H1 (cell line): ENCODE measurements at regions not wholly inside any gene's neighbourhood (a gene's known extent, or its start where the extent isn't known, plus 50 kb on each side); places are given as distances from the start of the nearest gene placed in this dataset.

Experiments
- CTCF ChIA-PET: fragments of 300-600 bp; sonication (Branson Sonifier 250); formaldehyde crosslinking; loops from one replicate; lab custom pipeline; 2021; ENCODE audit not compliant: partially characterized antibody; lab: Charles Lee
- POLR2A ChIA-PET: fragments of 300-600 bp; sonication (Branson Sonifier 250); formaldehyde crosslinking; loops from one replicate; lab custom pipeline; 2021; ENCODE audit warnings: inconsistent platforms; ENCODE audit not compliant: partially characterized antibody; lab: Charles Lee
- DNase-seq, 2 experiments: peaks; one replicate each; pipeline versions ENCODE4 v3.0.0 to v3.0.0-alpha.2; 2010 to 2022; ENCODE audit warnings: low spot score in 2 of 2, low read depth in 1 of 2, mixed read lengths in 1 of 2
- FAIRE-seq: peaks from 2 replicates; lab custom pipeline; 2011; peaks lifted over from hg19 to GRCh38; lab: Jason Lieb, UNC
- H2AFZ ChIP-seq: 2 replicates; pipeline ENCODE4 v1.8.1; 2012; ENCODE audit warnings: low read length, inconsistent platforms
- H2AK5ac ChIP-seq: 2 replicates; pipeline ENCODE4 v1.6.1; 2013; ENCODE audit warnings: low read depth, low read length
- H2BK120ac ChIP-seq: replicated peaks from 2 replicates; pipeline ENCODE3; 2013; ENCODE audit warnings: low read depth, low read length, inconsistent platforms
- H2BK12ac ChIP-seq: 2 replicates; pipeline ENCODE4 v1.6.1; 2013; ENCODE audit warnings: low read depth, low read length
- H2BK15ac ChIP-seq: 2 replicates; pipeline ENCODE4 v1.6.1; 2013; ENCODE audit warnings: low read length
- H2BK20ac ChIP-seq: 2 replicates; pipeline ENCODE4 v1.6.1; 2013; ENCODE audit warnings: low read length
- H2BK5ac ChIP-seq: 2 replicates; pipeline ENCODE4 v1.6.1; 2013; ENCODE audit warnings: low read depth, low read length
- H3K14ac ChIP-seq: 2 replicates; pipeline ENCODE4 v1.6.1; 2013; ENCODE audit warnings: inconsistent platforms; ENCODE audit not compliant: insufficient read length
- H3K18ac ChIP-seq: 2 replicates; pipeline ENCODE4 v1.6.1; 2013; ENCODE audit warnings: low read length; ENCODE audit errors: extremely low read depth
- H3K23ac ChIP-seq: 2 replicates; pipeline ENCODE4 v1.6.1; 2013; ENCODE audit warnings: inconsistent platforms; ENCODE audit not compliant: insufficient read length
- H3K23me2 ChIP-seq: 2 replicates; pipeline ENCODE4 v1.6.1; 2013; ENCODE audit warnings: low read depth, low read length
- H3K27ac ChIP-seq: 2 replicates; pipeline ENCODE4 v1.6.1; 2011; ENCODE audit warnings: low read depth, low read length, inconsistent platforms
- H3K27me3 ChIP-seq, 4 experiments: replicated peaks in 1 of 4; 1 replicate in 1 of 4; 2 replicates in 3 of 4; pipeline versions ENCODE4 v1.6.1 to v1.8.1; 2011 to 2013; ENCODE audit warnings: low read length in 3 of 4, mild to moderate bottlenecking in 3 of 4, inconsistent platforms in 2 of 4, mixed read lengths in 2 of 4, moderate library complexity in 1 of 4; ENCODE audit not compliant: control insufficient read depth in 3 of 4, insufficient read depth in 3 of 4; ENCODE audit errors: extremely low read depth in 1 of 4
- H3K36me3 ChIP-seq, 4 experiments: 2 replicates each; pipeline versions ENCODE4 v1.6.1 to v1.8.1; 2011 to 2013; ENCODE audit warnings: mild to moderate bottlenecking in 4 of 4, low read length in 3 of 4, moderate library complexity in 2 of 4, control low read depth in 1 of 4, inconsistent platforms in 1 of 4; ENCODE audit not compliant: insufficient read depth in 4 of 4, control insufficient read depth in 2 of 4
- H3K4ac ChIP-seq: replicated peaks from 2 replicates; pipeline ENCODE3; 2013; ENCODE audit warnings: low read length, low read depth, mixed read lengths, inconsistent platforms; ENCODE audit not compliant: insufficient read length
- H3K4me1 ChIP-seq, 4 experiments: replicated peaks in 1 of 4; 1 replicate in 1 of 4; 2 replicates in 3 of 4; pipeline versions ENCODE4 v1.6.1 to v1.8.1; 2011 to 2013; ENCODE audit warnings: low read length in 3 of 4, inconsistent platforms in 2 of 4, mixed read lengths in 1 of 4; ENCODE audit not compliant: insufficient read depth in 4 of 4, control insufficient read depth in 3 of 4
- H3K4me2 ChIP-seq, 2 experiments: 2 replicates each; pipeline versions ENCODE4 v1.6.1 to v1.8.1; 2011 to 2013; ENCODE audit warnings: low read depth in 2 of 2, low read length in 2 of 2, control low read depth in 1 of 2, inconsistent platforms in 1 of 2, mild to moderate bottlenecking in 1 of 2; ENCODE audit not compliant: insufficient read depth in 1 of 2
- H3K4me3 ChIP-seq, 4 experiments: fragments of 200-600, 300-600 bp in 1 of 4; sonication (generic), shearing (Covaris generic), sonication (Bioruptor Twin) in 1 of 4; 2 replicates each; pipeline versions ENCODE4 v1.5.1 to v1.8.1; 2011 to 2016; ENCODE audit warnings: low read length in 4 of 4, low read depth in 3 of 4, control low read depth in 2 of 4, inconsistent platforms in 2 of 4, mild to moderate bottlenecking in 2 of 4, mixed read lengths in 1 of 4, moderate library complexity in 1 of 4; ENCODE audit not compliant: insufficient read depth in 2 of 4; ENCODE audit errors: extremely low read depth in 1 of 4
- H3K56ac ChIP-seq: replicated peaks from 2 replicates; pipeline ENCODE3; 2013; ENCODE audit warnings: low read depth, mild to moderate bottlenecking, mixed read lengths, low read length, inconsistent platforms; ENCODE audit not compliant: insufficient read length
- H3K79me1 ChIP-seq: 2 replicates; pipeline ENCODE4 v1.6.1; 2013; ENCODE audit warnings: low read depth, low read length, control low read depth
- H3K79me2 ChIP-seq, 2 experiments: 2 replicates each; pipeline versions ENCODE4 v1.6.1 to v1.8.1; 2012 to 2013; ENCODE audit warnings: low read length in 2 of 2, mild to moderate bottlenecking in 2 of 2, inconsistent platforms in 1 of 2; ENCODE audit not compliant: insufficient read depth in 2 of 2, control insufficient read depth in 1 of 2
- H3K9ac ChIP-seq, 4 experiments: replicated peaks in 1 of 4; 1 replicate in 1 of 4; 2 replicates in 3 of 4; pipeline versions ENCODE4 v1.6.1 to v1.8.1; 2011 to 2013; ENCODE audit warnings: low read depth in 3 of 4, low read length in 3 of 4, control low read depth in 2 of 4, mild to moderate bottlenecking in 2 of 4, moderate library complexity in 2 of 4, inconsistent platforms in 1 of 4; ENCODE audit errors: extremely low read depth in 1 of 4
- H3K9me3 ChIP-seq, 2 experiments: 2 replicates each; pipeline versions ENCODE4 v1.6.1 to v1.8.1; 2012 to 2013; ENCODE audit warnings: mild to moderate bottlenecking in 2 of 2, moderate library complexity in 2 of 2, control low read depth in 1 of 2, inconsistent platforms in 1 of 2, low read depth in 1 of 2, low read length in 1 of 2, mixed read lengths in 1 of 2; ENCODE audit not compliant: insufficient read depth in 2 of 2
- H4K20me1 ChIP-seq, 2 experiments: replicated peaks in 1 of 2; 2 replicates each; pipeline versions ENCODE3 to v1.8.1; 2011 to 2013; ENCODE audit warnings: inconsistent platforms in 2 of 2, low read length in 2 of 2, mild to moderate bottlenecking in 1 of 2; ENCODE audit not compliant: insufficient read depth in 2 of 2, control insufficient read depth in 1 of 2
- H4K5ac ChIP-seq: 2 replicates; pipeline ENCODE4 v1.6.1; 2013; ENCODE audit warnings: low read length, low read depth, mixed read lengths, inconsistent platforms; ENCODE audit not compliant: insufficient read length
- H4K8ac ChIP-seq: 2 replicates; pipeline ENCODE4 v1.8.0; 2013; ENCODE audit warnings: mild to moderate bottlenecking, moderate library complexity, low read length, inconsistent platforms; ENCODE audit not compliant: insufficient read depth; ENCODE audit errors: extremely low read depth
- H4K91ac ChIP-seq: replicated peaks from 2 replicates; pipeline ENCODE3; 2013; ENCODE audit warnings: low read length, mixed read lengths, inconsistent platforms; ENCODE audit not compliant: insufficient read length
- ASH2L ChIP-seq: fragments of 200-600, 300-600 bp; sonication (generic); IDR thresholded peaks from one replicate; pipeline ENCODE4 v1.7.1; 2017; ENCODE audit warnings: low read length
- CBX8 ChIP-seq: fragments of 300-800, 300-1000 bp; sonication (generic); IDR thresholded peaks from 2 replicates; pipeline ENCODE4 v1.7.1; 2016; ENCODE audit warnings: low read depth, low read length, borderline replicate concordance
- GTF2F1 ChIP-seq: IDR thresholded peaks from 2 replicates; pipeline ENCODE4 v1.6.1; 2012; ENCODE audit warnings: low read depth, low read length, improper control_type of control experiment, borderline replicate concordance
- HDAC2 ChIP-seq, 2 experiments: fragments of 300-600 bp in 1 of 2; sonication (generic) in 1 of 2; IDR thresholded peaks; 2 replicates each; pipeline ENCODE4 v1.6.1; 2011 to 2012; ENCODE audit warnings: low read depth in 2 of 2, low read length in 2 of 2, mild to moderate bottlenecking in 2 of 2, moderate library complexity in 2 of 2, borderline replicate concordance in 1 of 2, inconsistent platforms in 1 of 2
- KDM1A ChIP-seq: fragments of 200-600, 300-600 bp; sonication (generic); IDR thresholded peaks from 2 replicates; pipeline ENCODE4 v1.7.1; 2016; ENCODE audit warnings: mild to moderate bottlenecking, low read length, borderline replicate concordance
- RAD21 ChIP-seq, 2 experiments: IDR thresholded peaks in 1 of 2; conservative IDR thresholded peaks in 1 of 2; 2 replicates each; pipeline ENCODE4 v1.6.1; 2011; ENCODE audit warnings: low read depth in 2 of 2, low read length in 2 of 2, improper control_type of control experiment in 1 of 2, inconsistent platforms in 1 of 2, mild to moderate bottlenecking in 1 of 2, moderate library complexity in 1 of 2
- SP1 ChIP-seq: IDR thresholded peaks from 2 replicates; pipeline ENCODE4 v1.6.1; 2011; ENCODE audit warnings: low read depth, low read length
- TEAD4 ChIP-seq: IDR thresholded peaks from 2 replicates; pipeline ENCODE4 v1.6.1; 2012; ENCODE audit warnings: low read depth, low read length, inconsistent platforms, mixed read lengths
- YY1 ChIP-seq: IDR thresholded peaks from 2 replicates; pipeline ENCODE4 v1.6.1; 2011; ENCODE audit warnings: low read depth, mild to moderate bottlenecking, low read length
- WGBS, 2 experiments: shearing (Covaris generic) in 1 of 2; methylation state at CpG; one replicate each; pipeline versions ENCODE4 v1.1.6 to v1.1.7; 2013 to 2015; ENCODE audit warnings: low lambda C conversion rate in 2 of 2, mixed read lengths in 2 of 2, inconsistent platforms in 1 of 2, low coverage in 1 of 2, missing lambda C conversion rate in 1 of 2; ENCODE audit not compliant: insufficient replicate concordance in 2 of 2, insufficient coverage in 1 of 2, insufficient read length in 1 of 2; ENCODE audit errors: extremely low coverage in 1 of 2, missing lambda C conversion rate in 1 of 2; 5-methylcytosine and 5-hydroxymethylcytosine counted together
- TF ChIP-seq, protein P1 (sequence below), 3 experiments: IDR thresholded peaks; 1 replicate in 2 of 3; 2 replicates in 1 of 3; pipeline versions ENCODE4 v1.5.1 to v1.6.1; 2011; ENCODE audit warnings: low read length in 3 of 3, mild to moderate bottlenecking in 3 of 3, inconsistent platforms in 2 of 3, low read depth in 1 of 3, moderate library complexity in 1 of 3; ENCODE audit not compliant: insufficient read depth in 1 of 3; ENCODE audit errors: control extremely low read depth in 1 of 3
- TF ChIP-seq, protein P2 (sequence below): IDR thresholded peaks from 2 replicates; pipeline ENCODE4 v1.6.1; 2011; ENCODE audit warnings: low read depth, mild to moderate bottlenecking, low read length; ENCODE audit not compliant: insufficient read depth

DNA sequence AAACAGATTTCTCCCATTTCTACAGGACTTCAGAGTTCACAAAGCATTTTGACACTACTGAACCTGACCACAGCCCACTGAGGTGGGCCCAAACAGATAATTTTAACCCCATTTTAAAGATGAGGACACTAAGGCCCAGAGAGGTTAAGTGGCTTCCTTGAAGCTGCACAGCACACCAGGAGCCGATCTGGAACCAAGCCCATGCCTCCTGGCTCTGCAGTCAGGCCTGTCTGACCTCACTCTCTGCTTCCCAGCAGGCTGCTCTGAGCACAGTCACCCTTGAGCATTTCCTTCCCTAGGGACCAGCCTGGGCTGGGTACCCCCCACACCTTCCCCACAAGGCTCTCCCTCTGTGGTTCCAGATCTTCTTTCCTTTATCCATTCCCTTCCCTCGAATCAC lies 252.2 kb downstream of the ENGASE start:
- H3K9ac ChIP-seq, result no peak overlapping the region
- no peak for TF ChIP-seq RAD21 (IDR thresholded peaks at IDR 0.05 in 1 of 2, conservative IDR thresholded peaks at IDR 0.05 in 1 of 2; ENCODE audit: low read depth in 2 of 2, low read length in 2 of 2)
- TF ChIP-seq GTF2F1, result no peak
- TF ChIP-seq ASH2L, result no peak
- TF ChIP-seq, protein P1, sequence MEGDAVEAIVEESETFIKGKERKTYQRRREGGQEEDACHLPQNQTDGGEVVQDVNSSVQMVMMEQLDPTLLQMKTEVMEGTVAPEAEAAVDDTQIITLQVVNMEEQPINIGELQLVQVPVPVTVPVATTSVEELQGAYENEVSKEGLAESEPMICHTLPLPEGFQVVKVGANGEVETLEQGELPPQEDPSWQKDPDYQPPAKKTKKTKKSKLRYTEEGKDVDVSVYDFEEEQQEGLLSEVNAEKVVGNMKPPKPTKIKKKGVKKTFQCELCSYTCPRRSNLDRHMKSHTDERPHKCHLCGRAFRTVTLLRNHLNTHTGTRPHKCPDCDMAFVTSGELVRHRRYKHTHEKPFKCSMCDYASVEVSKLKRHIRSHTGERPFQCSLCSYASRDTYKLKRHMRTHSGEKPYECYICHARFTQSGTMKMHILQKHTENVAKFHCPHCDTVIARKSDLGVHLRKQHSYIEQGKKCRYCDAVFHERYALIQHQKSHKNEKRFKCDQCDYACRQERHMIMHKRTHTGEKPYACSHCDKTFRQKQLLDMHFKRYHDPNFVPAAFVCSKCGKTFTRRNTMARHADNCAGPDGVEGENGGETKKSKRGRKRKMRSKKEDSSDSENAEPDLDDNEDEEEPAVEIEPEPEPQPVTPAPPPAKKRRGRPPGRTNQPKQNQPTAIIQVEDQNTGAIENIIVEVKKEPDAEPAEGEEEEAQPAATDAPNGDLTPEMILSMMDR (IDR thresholded peaks at IDR 0.05; ENCODE audit: control extremely low read depth in 1 of 3, insufficient read depth in 1 of 3, low read depth in 1 of 3, low read length in 3 of 3), result no peak
- no peak for TF ChIP-seq HDAC2 (IDR thresholded peaks at IDR 0.05; ENCODE audit: borderline replicate concordance in 1 of 2, low read depth in 2 of 2, low read length in 2 of 2)
- no peak for TF ChIP-seq YY1
- TF ChIP-seq KDM1A, result no peak
- TF ChIP-seq SP1, result no peak
- TF ChIP-seq TEAD4, result no peak
- no peak for TF ChIP-seq CBX8
- TF ChIP-seq, protein P2, sequence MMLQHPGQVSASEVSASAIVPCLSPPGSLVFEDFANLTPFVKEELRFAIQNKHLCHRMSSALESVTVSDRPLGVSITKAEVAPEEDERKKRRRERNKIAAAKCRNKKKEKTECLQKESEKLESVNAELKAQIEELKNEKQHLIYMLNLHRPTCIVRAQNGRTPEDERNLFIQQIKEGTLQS, result no peak

More for the DNA sequence above, 252.2 kb downstream of the ENGASE start:
- Histone ChIP-seq H4K8ac (no peak overlapping the region), H3K27ac (no peak overlapping the region), H3K4me3 (no peak overlapping the region), H2BK15ac (no peak overlapping the region), H3K23ac (no peak overlapping the region), H3K23me2 (no peaks in the 10 kb centered on the region), H3K27me3 (peaks cover 0 to 2% (median under 1%) of the 10 kb centered on the region in 4 experiments; a peak in 1 of 7 replicates), H3K4ac (no peak overlapping the region), H3K14ac (no peak overlapping the region), H2BK5ac (no peak overlapping the region), H2AFZ (no peak overlapping the region), H2AK5ac (no peak overlapping the region), H2BK120ac (no peak overlapping the region), H2BK12ac (no peak overlapping the region), H3K9me3 (no peaks in the 10 kb centered on the region), H3K4me1 (no peaks in the 10 kb centered on the region; a peak in 1 of 7 replicates), H3K18ac (no peak overlapping the region), H4K5ac (no peak overlapping the region), H4K20me1 (peaks cover 0 to 1% of the 10 kb centered on the region in 2 experiments), H3K56ac (no peak overlapping the region), H2BK20ac (no peak overlapping the region), H3K4me2 (no peak overlapping the region), H3K36me3 (no peaks in the 10 kb centered on the region), H3K79me1 (no peaks in the 10 kb centered on the region), H4K91ac (no peak overlapping the region), H3K79me2 (no peaks in the 10 kb centered on the region)
- WGBS, 2 experiments, result 77% methylated on average over 2 of the region's 2 CpGs; no CpG with 5 or more reads in 1 of the 2 experiments
- ChIA-PET CTCF (interaction anchor here (0.9 to 2.4 kb wide), 5 partner anchors 19 to 67 kb away, joined by 3 to 5 read pairs (median 4); no protein-coding TSS in a partner anchor), POLR2A (interaction anchor here (1.6 kb wide), 1 partner anchor 413 kb away, joined by 3 read pairs; no protein-coding TSS in a partner anchor)
- DNase-seq (no peak), FAIRE-seq (no peak)
